ENCODE measurements at regions not wholly inside any gene's neighbourhood (a gene's known extent, or its start where the extent isn't known, plus 50 kb on each side); places are given as distances from the start of the nearest gene placed in this dataset.

DNA sequence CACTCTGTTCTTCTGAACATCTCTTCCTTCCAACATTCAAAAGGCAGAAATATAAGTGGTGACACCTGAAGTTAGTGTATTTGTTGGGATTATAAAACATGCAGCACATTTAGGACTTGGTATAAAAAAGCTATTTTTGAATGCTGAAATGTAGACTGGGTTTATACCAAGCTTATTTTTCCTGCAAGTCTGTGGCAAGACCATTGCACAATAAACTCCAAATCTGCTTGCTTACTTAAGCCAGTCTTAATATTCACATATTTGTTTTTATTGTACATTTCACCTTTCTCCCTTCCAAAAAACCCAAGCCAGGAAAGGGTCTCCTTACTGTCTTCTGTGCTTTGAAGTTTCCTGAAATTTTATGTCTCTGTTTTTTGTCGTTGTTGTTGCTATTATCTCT, 63.7 kb downstream of the FHIP1A start:
- CTCF ChIA-PET (ENCODE audit: low intra/inter-chr PET ratio) = no interaction called here
- Histone ChIP-seq H3K9me1 (ENCODE audit: control insufficient read depth, insufficient read depth, low read length) (no peaks in the 10 kb centered on the region), H3K4me1 (replicated peaks in 1 of 2; ENCODE audit: control insufficient read depth in 2 of 2, insufficient read depth in 2 of 2, low read length in 2 of 2) (no peaks in the 10 kb centered on the region), H3K27me3 (ENCODE audit: control insufficient read depth in 2 of 2, insufficient read depth in 2 of 2, low read length in 2 of 2) (no peaks in the 10 kb centered on the region; a peak in 1 of 5 replicates), H3K9me3 (replicated peaks; ENCODE audit: control insufficient read depth, insufficient read depth, low read depth, low read length) (no peaks in the 10 kb centered on the region), H3K79me2 (ENCODE audit: control insufficient read depth, insufficient read depth, low read length) (no peaks in the 10 kb centered on the region), H2AFZ (ENCODE audit: low read depth, low read length) (no peak overlapping the region), H4K20me1 (replicated peaks; ENCODE audit: control insufficient read depth, insufficient read depth, low read length) (no peaks in the 10 kb centered on the region), H3K9ac (ENCODE audit: insufficient read depth in 1 of 2, low read depth in 2 of 2, low read length in 2 of 2) (no peak overlapping the region), H3K4me2 (ENCODE audit: insufficient read depth, low read length) (no peak overlapping the region), H3K4me3 (no peak overlapping the region), H3K27ac (ENCODE audit: extremely low read depth, low read depth, low read length) (no peak overlapping the region), H3K36me3 (ENCODE audit: control insufficient read depth, insufficient read depth, low read length) (no peaks in the 10 kb centered on the region)
- intact Hi-C loops (cut with micrococcal nuclease) (no loop called here), in situ Hi-C loops (cut with MboI) (no loop called here)
- ATAC-seq (no peak), FAIRE-seq (no peak), DNase-seq (ENCODE audit: extremely low read depth in 1 of 4, low spot score in 3 of 4) (no peak)
- TF ChIP-seq, protein P1, sequence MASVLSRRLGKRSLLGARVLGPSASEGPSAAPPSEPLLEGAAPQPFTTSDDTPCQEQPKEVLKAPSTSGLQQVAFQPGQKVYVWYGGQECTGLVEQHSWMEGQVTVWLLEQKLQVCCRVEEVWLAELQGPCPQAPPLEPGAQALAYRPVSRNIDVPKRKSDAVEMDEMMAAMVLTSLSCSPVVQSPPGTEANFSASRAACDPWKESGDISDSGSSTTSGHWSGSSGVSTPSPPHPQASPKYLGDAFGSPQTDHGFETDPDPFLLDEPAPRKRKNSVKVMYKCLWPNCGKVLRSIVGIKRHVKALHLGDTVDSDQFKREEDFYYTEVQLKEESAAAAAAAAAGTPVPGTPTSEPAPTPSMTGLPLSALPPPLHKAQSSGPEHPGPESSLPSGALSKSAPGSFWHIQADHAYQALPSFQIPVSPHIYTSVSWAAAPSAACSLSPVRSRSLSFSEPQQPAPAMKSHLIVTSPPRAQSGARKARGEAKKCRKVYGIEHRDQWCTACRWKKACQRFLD (CRISPR knock-in tag; IDR thresholded peaks at IDR 0.05) = no peak
- TF ChIP-seq, protein P2, sequence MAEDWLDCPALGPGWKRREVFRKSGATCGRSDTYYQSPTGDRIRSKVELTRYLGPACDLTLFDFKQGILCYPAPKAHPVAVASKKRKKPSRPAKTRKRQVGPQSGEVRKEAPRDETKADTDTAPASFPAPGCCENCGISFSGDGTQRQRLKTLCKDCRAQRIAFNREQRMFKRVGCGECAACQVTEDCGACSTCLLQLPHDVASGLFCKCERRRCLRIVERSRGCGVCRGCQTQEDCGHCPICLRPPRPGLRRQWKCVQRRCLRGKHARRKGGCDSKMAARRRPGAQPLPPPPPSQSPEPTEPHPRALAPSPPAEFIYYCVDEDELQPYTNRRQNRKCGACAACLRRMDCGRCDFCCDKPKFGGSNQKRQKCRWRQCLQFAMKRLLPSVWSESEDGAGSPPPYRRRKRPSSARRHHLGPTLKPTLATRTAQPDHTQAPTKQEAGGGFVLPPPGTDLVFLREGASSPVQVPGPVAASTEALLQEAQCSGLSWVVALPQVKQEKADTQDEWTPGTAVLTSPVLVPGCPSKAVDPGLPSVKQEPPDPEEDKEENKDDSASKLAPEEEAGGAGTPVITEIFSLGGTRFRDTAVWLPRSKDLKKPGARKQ (CRISPR knock-in tag; IDR thresholded peaks at IDR 0.05) = no peak
- TF ChIP-seq ASH1L (IDR thresholded peaks at IDR 0.05; ENCODE audit: borderline replicate concordance, low read depth, partially characterized antibody) = no peak
- TF ChIP-seq HMG20B (CRISPR knock-in tag; IDR thresholded peaks at IDR 0.05) = no peak
- no peak for TF ChIP-seq PML (IDR thresholded peaks at IDR 0.05; ENCODE audit: low read length)
- TF ChIP-seq PHF21A (IDR thresholded peaks at IDR 0.05; ENCODE audit: borderline replicate concordance, low read depth) = no peak
- no peak for TF ChIP-seq ZFX (CRISPR knock-in tag; IDR thresholded peaks at IDR 0.05)
- TF ChIP-seq ZNF324 (CRISPR knock-in tag; IDR thresholded peaks at IDR 0.05) = no peak
- no peak for TF ChIP-seq CEBPB (tag; IDR thresholded peaks at IDR 0.05)
- no peak for TF ChIP-seq ELF1 (tag; IDR thresholded peaks at IDR 0.05)
- TF ChIP-seq POLR2B (IDR thresholded peaks at IDR 0.05; ENCODE audit: low read depth, partially characterized antibody) = no peak
- no TSS peak for BruUV-seq (replicated peaks)
- POLR2A ChIA-PET = no interaction called here
- 0% methylated on average over 1 of the region's 1 CpG for WGBS (ENCODE audit: insufficient coverage, low coverage, missing lambda C conversion rate)
